ENCODE measurements at regions not wholly inside any gene's neighbourhood (a gene's known extent, or its start where the extent isn't known, plus 50 kb on each side); places are given as distances from the start of the nearest gene placed in this dataset.

GRCh38 chr13:108575430-108575829 lies 54.0 kb upstream of the MYO16 start:
- Histone ChIP-seq H3K4me3 (ENCODE audit: low read depth, low read length, poor library complexity, severe bottlenecking) (no peak overlapping the region), H3K36me3 (ENCODE audit: insufficient read depth, low read length) (no peaks in the 10 kb centered on the region), H3K4me1 (ENCODE audit: insufficient read depth, low read length, severe bottlenecking) (no peaks in the 10 kb centered on the region), H3K27ac (ENCODE audit: low read depth, low read length, poor library complexity, severe bottlenecking) (no peak overlapping the region), H4K20me1 (ENCODE audit: insufficient read depth, low read length) (no peaks in the 10 kb centered on the region), H2AFZ (ENCODE audit: low read length) (no peak overlapping the region), H3K9me2 (ENCODE audit: low read depth, low read length) (no peaks in the 10 kb centered on the region), H3K4me2 (ENCODE audit: low read length) (no peak overlapping the region), H3F3A (ENCODE audit: insufficient read depth, low read length) (no peaks in the 10 kb centered on the region), H3K9ac (ENCODE audit: low read length) (no peak overlapping the region), H3K27me3 (ENCODE audit: insufficient read depth, low read length) (no peaks in the 10 kb centered on the region), H3K79me2 (ENCODE audit: insufficient read depth, low read length) (no peaks in the 10 kb centered on the region), H3K9me3 (ENCODE audit: low read length) (no peaks in the 10 kb centered on the region)
- TF ChIP-seq EZH2 (IDR thresholded peaks at IDR 0.05; ENCODE audit: borderline replicate concordance, low read length) (no peak), CTCF (IDR thresholded peaks at IDR 0.05; ENCODE audit: low read length) (no peak)

All from OCI-LY1 (cell line).